Panc1 (cell line): ENCODE measurements at regions not wholly inside any gene's neighbourhood (a gene's known extent, or its start where the extent isn't known, plus 50 kb on each side); places are given as distances from the start of the nearest gene placed in this dataset.

Source experiments
- ATAC-seq: fragments of 200-7000 bp; cut with Tn5 transposase; 2 replicates; pipeline ENCODE4 v1.9.1; 2020; ENCODE audit warnings: mild to moderate bottlenecking, moderate library complexity
- BruUV-seq: library from RNA; stranded (reverse); fragments of 400-500 nt; replicated peaks from 2 replicates; lab custom pipeline; 2021; lab: Mats Ljungman, UMichigan
- CTCF ChIA-PET: fragments of 300-600 bp; sonication (Branson Sonifier 250); formaldehyde crosslinking; loops from one replicate; lab custom pipeline; 2022; ENCODE audit warnings: antibody characterized with exemption; lab: Charles Lee
- POLR2A ChIA-PET: fragments of 300-600 bp; sonication (Branson Sonifier 250); formaldehyde crosslinking; loops from one replicate; lab custom pipeline; 2022; ENCODE audit warnings: antibody characterized with exemption; lab: Charles Lee
- DNase-seq: peaks from one replicate; pipeline ENCODE4 v3.0.0-alpha.2; 2010; ENCODE audit warnings: low read depth, low spot score
- H3K27ac ChIP-seq: 2 replicates; pipeline ENCODE4 v1.5.1; 2011; ENCODE audit warnings: mild to moderate bottlenecking, low read length, inconsistent platforms
- H3K27me3 ChIP-seq: fragments of 200-500 bp; sonication (Bioruptor generic); 2 replicates; pipeline ENCODE4 v1.6.0; 2014; ENCODE audit warnings: low read length, inconsistent platforms; ENCODE audit not compliant: control insufficient read depth, insufficient read depth
- H3K36me3 ChIP-seq: fragments of 200-500 bp; sonication (Bioruptor generic); 2 replicates; pipeline ENCODE4 v1.5.1; 2014; ENCODE audit warnings: inconsistent platforms, mild to moderate bottlenecking, low read length, moderate library complexity; ENCODE audit not compliant: control insufficient read depth, insufficient read depth
- H3K4me1 ChIP-seq: 2 replicates; pipeline ENCODE4 v1.5.1; 2011; ENCODE audit warnings: inconsistent platforms, mild to moderate bottlenecking, low read length, moderate library complexity; ENCODE audit not compliant: control insufficient read depth, insufficient read depth
- H3K4me3 ChIP-seq, 2 experiments: 2 replicates each; pipeline ENCODE4 v1.5.1; 2011 to 2012; ENCODE audit warnings: low read depth in 2 of 2, low read length in 2 of 2, mild to moderate bottlenecking in 2 of 2, inconsistent platforms in 1 of 2, moderate library complexity in 1 of 2
- H3K9me3 ChIP-seq: fragments of 200-500 bp; sonication (Bioruptor generic); 2 replicates; pipeline ENCODE4 v1.5.1; 2014; ENCODE audit warnings: low read depth, mild to moderate bottlenecking, inconsistent platforms, low read length, moderate library complexity; ENCODE audit not compliant: control insufficient read depth, insufficient read depth
- POLR2AphosphoS5 ChIP-seq: IDR thresholded peaks from 2 replicates; pipeline ENCODE4 v1.6.1; 2012; ENCODE audit warnings: mild to moderate bottlenecking, low read depth, low read length, moderate library complexity
- SIN3A ChIP-seq: IDR thresholded peaks from 2 replicates; pipeline ENCODE4 v1.6.1; 2012; ENCODE audit warnings: low read depth, mild to moderate bottlenecking, low read length, moderate library complexity, borderline replicate concordance; ENCODE audit not compliant: insufficient read depth
- TCF7L2 ChIP-seq: IDR thresholded peaks from 2 replicates; pipeline ENCODE4 v1.6.1; 2011; ENCODE audit warnings: mild to moderate bottlenecking, low read depth, low read length, inconsistent platforms
- in situ Hi-C: cut with HindIII; loops from 2 replicates; pipeline ENCODE4 v1.10.0; 2016; ENCODE audit warnings: low sequenced_read_pairs, low pct_unique_long_range_greater_than_20kb
- intact Hi-C: fragments of 100-400 bp; cut with micrococcal nuclease; formaldehyde crosslinking; loops from one replicate; pipeline ENCODE4 v1.10.0; 2022; ENCODE audit not compliant: unreplicated experiment
- TF ChIP-seq, protein P1 (sequence below), 2 experiments: IDR thresholded peaks; 2 replicates each; pipeline ENCODE4 v1.6.1; 2011 to 2012; ENCODE audit warnings: low read depth in 2 of 2, control low read depth in 1 of 2, low read length in 1 of 2, mild to moderate bottlenecking in 1 of 2, moderate library complexity in 1 of 2; ENCODE audit not compliant: insufficient read depth in 1 of 2
- TF ChIP-seq, protein P2 (sequence below): fragments of 450-650 bp; IDR thresholded peaks from 2 replicates; pipeline ENCODE4 v1.5.1; 2017; ENCODE audit warnings: mild to moderate bottlenecking

DNA sequence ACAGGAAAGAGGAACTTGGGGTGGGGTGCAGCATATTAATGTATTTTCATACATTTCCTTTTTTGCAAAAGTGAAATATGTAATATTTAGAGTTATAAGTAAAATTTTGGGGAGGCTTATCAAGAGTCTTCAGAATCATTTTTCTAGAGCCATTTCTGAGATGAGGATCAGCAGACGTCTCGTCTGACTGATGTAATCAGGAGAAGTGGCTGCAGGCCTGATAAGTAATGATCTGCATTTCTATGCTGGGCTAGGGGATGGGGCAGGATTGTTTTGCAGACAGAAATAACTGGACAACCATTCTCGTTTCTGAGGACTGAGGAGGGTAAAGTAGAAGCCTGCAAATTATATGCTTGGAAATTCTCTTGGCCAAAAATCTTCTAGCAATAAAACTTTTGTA is 89.2 kb upstream of the ARGLU1 start:
- CTCF ChIA-PET: no interaction called here

DNA sequence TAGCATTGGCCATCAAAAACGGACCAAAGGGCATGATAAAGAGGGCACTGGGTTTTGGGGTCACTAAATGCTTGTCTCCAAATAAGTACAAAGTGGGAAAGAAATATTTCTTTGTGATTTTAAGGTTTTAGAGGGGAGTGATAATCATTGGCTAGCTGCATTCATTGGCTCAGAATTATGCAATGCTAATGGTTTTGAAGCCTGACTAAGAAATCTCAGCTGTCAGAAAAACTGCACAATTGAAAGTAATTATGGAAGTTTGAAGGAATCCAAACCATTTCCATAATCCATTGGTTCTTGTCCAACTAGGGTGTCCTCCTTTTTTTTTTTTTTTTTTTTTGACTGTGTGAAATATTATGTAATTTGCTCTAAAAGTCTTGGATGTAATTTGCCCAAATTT is 88.2 kb upstream of the ARGLU1 start:
- in situ Hi-C loops: no loop called here
- Histone ChIP-seq H3K27me3 (no peaks in the 10 kb centered on the region), H3K27ac (no peak overlapping the region), H3K36me3 (no peaks in the 10 kb centered on the region), H3K4me1 (no peaks in the 10 kb centered on the region), H3K9me3 (no peaks in the 10 kb centered on the region), H3K4me3 (no peak overlapping the region)
- no peak for DNase-seq
- POLR2A ChIA-PET: no interaction called here
- TF ChIP-seq POLR2AphosphoS5: no peak
- TF ChIP-seq, protein P1, sequence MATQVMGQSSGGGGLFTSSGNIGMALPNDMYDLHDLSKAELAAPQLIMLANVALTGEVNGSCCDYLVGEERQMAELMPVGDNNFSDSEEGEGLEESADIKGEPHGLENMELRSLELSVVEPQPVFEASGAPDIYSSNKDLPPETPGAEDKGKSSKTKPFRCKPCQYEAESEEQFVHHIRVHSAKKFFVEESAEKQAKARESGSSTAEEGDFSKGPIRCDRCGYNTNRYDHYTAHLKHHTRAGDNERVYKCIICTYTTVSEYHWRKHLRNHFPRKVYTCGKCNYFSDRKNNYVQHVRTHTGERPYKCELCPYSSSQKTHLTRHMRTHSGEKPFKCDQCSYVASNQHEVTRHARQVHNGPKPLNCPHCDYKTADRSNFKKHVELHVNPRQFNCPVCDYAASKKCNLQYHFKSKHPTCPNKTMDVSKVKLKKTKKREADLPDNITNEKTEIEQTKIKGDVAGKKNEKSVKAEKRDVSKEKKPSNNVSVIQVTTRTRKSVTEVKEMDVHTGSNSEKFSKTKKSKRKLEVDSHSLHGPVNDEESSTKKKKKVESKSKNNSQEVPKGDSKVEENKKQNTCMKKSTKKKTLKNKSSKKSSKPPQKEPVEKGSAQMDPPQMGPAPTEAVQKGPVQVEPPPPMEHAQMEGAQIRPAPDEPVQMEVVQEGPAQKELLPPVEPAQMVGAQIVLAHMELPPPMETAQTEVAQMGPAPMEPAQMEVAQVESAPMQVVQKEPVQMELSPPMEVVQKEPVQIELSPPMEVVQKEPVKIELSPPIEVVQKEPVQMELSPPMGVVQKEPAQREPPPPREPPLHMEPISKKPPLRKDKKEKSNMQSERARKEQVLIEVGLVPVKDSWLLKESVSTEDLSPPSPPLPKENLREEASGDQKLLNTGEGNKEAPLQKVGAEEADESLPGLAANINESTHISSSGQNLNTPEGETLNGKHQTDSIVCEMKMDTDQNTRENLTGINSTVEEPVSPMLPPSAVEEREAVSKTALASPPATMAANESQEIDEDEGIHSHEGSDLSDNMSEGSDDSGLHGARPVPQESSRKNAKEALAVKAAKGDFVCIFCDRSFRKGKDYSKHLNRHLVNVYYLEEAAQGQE (IDR thresholded peaks at IDR 0.05; ENCODE audit: insufficient read depth in 1 of 2, low read depth in 2 of 2, low read length in 1 of 2): no peak
- TF ChIP-seq, protein P2, sequence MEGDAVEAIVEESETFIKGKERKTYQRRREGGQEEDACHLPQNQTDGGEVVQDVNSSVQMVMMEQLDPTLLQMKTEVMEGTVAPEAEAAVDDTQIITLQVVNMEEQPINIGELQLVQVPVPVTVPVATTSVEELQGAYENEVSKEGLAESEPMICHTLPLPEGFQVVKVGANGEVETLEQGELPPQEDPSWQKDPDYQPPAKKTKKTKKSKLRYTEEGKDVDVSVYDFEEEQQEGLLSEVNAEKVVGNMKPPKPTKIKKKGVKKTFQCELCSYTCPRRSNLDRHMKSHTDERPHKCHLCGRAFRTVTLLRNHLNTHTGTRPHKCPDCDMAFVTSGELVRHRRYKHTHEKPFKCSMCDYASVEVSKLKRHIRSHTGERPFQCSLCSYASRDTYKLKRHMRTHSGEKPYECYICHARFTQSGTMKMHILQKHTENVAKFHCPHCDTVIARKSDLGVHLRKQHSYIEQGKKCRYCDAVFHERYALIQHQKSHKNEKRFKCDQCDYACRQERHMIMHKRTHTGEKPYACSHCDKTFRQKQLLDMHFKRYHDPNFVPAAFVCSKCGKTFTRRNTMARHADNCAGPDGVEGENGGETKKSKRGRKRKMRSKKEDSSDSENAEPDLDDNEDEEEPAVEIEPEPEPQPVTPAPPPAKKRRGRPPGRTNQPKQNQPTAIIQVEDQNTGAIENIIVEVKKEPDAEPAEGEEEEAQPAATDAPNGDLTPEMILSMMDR: no peak
- no peak for TF ChIP-seq TCF7L2
- no peak for TF ChIP-seq SIN3A
- ATAC-seq: no peak
- BruUV-seq: no TSS peak
- intact Hi-C loops: no loop called here
- CTCF ChIA-PET: no interaction called here

More for the DNA sequence above, 89.2 kb upstream of the ARGLU1 start:
- ATAC-seq (no peak), DNase-seq (no peak)
- TF ChIP-seq SIN3A: no peak
- TF ChIP-seq POLR2AphosphoS5: no peak
- TF ChIP-seq, protein P2: no peak
- no peak for TF ChIP-seq TCF7L2
- TF ChIP-seq, protein P1 (IDR thresholded peaks at IDR 0.05; ENCODE audit: insufficient read depth in 1 of 2, low read depth in 2 of 2, low read length in 1 of 2): no peak
- intact Hi-C loops: no loop called here
- POLR2A ChIA-PET: no interaction called here
- in situ Hi-C loops: no loop called here
- no peak overlapping the region for H3K27ac ChIP-seq
- no peaks in the 10 kb centered on the region for H3K4me1 ChIP-seq
- H3K36me3 ChIP-seq: no peaks in the 10 kb centered on the region
- no peaks in the 10 kb centered on the region for H3K9me3 ChIP-seq
- H3K4me3 ChIP-seq: no peak overlapping the region
- H3K27me3 ChIP-seq: no peaks in the 10 kb centered on the region
- BruUV-seq: no TSS peak
